Spleen (tissue), 11 donors: ENCODE measurements at regions not wholly inside any gene's neighbourhood (a gene's known extent, or its start where the extent isn't known, plus 50 kb on each side); places are given as distances from the start of the nearest gene placed in this dataset.

Source experiments
- DNase-seq: peaks from one replicate; pipeline ENCODE4 v3.0.0-alpha.2; 2020
- H3K27ac ChIP-seq, 8 donors: fragments of 200-600 bp; sonication (generic) in 7 of 8; 1 replicate in 4 of 8; 2 replicates in 4 of 8; pipeline versions ENCODE4 v1.5.0 to v1.8.0; 2016 to 2021; ENCODE audit warnings: inconsistent platforms in 4 of 8, mild to moderate bottlenecking in 4 of 8, moderate library complexity in 1 of 8
- H3K27me3 ChIP-seq, 7 donors: fragments of 200-600 bp; sonication (generic) in 6 of 7; replicated peaks in 1 of 7; 1 replicate in 4 of 7; 2 replicates in 3 of 7; pipeline versions ENCODE4 v1.5.0 to v1.8.0; 2016 to 2021; ENCODE audit warnings: inconsistent platforms in 3 of 7, mild to moderate bottlenecking in 1 of 7
- H3K36me3 ChIP-seq, 6 donors: fragments of 200-600 bp; sonication (generic) in 5 of 6; 1 replicate in 4 of 6; 2 replicates in 2 of 6; pipeline versions ENCODE4 v1.5.0 to v1.8.0; 2016 to 2021; ENCODE audit warnings: inconsistent platforms in 2 of 6
- H3K4me1 ChIP-seq, 6 donors: fragments of 200-600 bp; sonication (generic) in 5 of 6; 1 replicate in 3 of 6; 2 replicates in 3 of 6; pipeline versions ENCODE4 v1.5.0 to v1.8.0; 2016 to 2021; ENCODE audit warnings: inconsistent platforms in 3 of 6
- H3K4me3 ChIP-seq, 8 donors: fragments of 200-600 bp; sonication (generic) in 7 of 8; 1 replicate in 4 of 8; 2 replicates in 4 of 8; pipeline versions ENCODE4 v1.5.0 to v1.8.0; 2016 to 2021; ENCODE audit warnings: inconsistent platforms in 4 of 8, mild to moderate bottlenecking in 4 of 8, moderate library complexity in 2 of 8
- H3K9me3 ChIP-seq, 8 donors: fragments of 200-600 bp; sonication (generic) in 7 of 8; 1 replicate in 4 of 8; 2 replicates in 4 of 8; pipeline versions ENCODE4 v1.5.0 to v1.8.0; 2016 to 2021; ENCODE audit warnings: inconsistent platforms in 4 of 8
- POLR2A ChIP-seq, 3 donors: fragments of 450-650 bp; IDR thresholded peaks; one replicate each; pipeline ENCODE4 v1.5.1; 2017; ENCODE audit warnings: antibody characterized with exemption in 3 of 3, mild to moderate bottlenecking in 1 of 3
- POLR2AphosphoS5 ChIP-seq, 3 donors: sonication (generic); formaldehyde crosslinking; IDR thresholded peaks; one replicate each; pipeline ENCODE4 v1.5.1; 2017; ENCODE audit warnings: antibody characterized with exemption in 3 of 3
- WGBS, 5 donors: extraction: QIAGEN DNeasy Blood & Tissue Kit in 3 of 5; methylation state at CpG; one replicate each; pipeline versions ENCODE4 v1.1.5 to v1.1.7; 2013 to 2018; 5-methylcytosine and 5-hydroxymethylcytosine counted together
- intact Hi-C: fragments of 100-400 bp; cut with DNase I; formaldehyde crosslinking; loops from one replicate; pipeline ENCODE4 v1.15.0; 2023; ENCODE audit warnings: low total_unique reads
- TF ChIP-seq, protein P1 (sequence below), 11 experiments: fragments of 200-600 bp in 7 of 11; fragments of 450-650 bp in 4 of 11; sonication (generic) in 4 of 11; IDR thresholded peaks in 8 of 11; conservative IDR thresholded peaks in 3 of 11; 1 replicate in 7 of 11; 2 replicates in 4 of 11; pipeline versions ENCODE4 v1.4.0 to v1.8.0; 2016 to 2021; ENCODE audit warnings: antibody characterized with exemption in 11 of 11, inconsistent platforms in 4 of 11, mild to moderate bottlenecking in 1 of 11
- donor health status: healthy with polysubstance abuse.
- donor health status: DM: no; HTN: no; CAD: no; lungs with moderate emphysema.
- donor health status: DM: no; HTN: no; CAD: no.
- donor health status: Bipolar disorder and iron deficiency.
- donor health status: healthy.
- donor health status: DM: no; HTN: no; CAD: no.
- donor health status: DM: yes; HTN: yes; CAD: no.

DNA sequence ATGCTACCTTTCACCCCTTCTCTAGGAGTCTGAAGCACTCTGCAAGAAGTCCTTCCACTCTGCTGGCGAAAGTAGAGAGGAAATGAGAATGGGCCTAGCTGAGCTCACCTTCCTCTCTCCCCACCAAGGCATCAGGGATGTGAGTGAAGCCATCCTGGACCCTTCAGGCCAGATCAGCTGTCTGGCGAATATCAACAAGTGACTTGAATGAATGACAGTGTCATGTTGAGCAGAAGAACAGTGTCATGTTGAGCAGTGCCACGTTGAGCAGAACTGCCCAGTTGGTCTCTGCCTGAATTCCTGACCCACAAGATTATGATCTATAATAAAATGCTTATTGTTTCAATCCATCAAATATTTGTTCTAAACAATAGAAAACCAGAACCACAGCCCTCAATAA lies 166.2 kb upstream of the RFC3 start:
- Histone ChIP-seq H3K9me3 (no peaks in the 10 kb centered on the region), H3K27me3 (no peaks in the 10 kb centered on the region), H3K4me1 (no peaks in the 10 kb centered on the region), H3K36me3 (no peaks in the 10 kb centered on the region), H3K4me3 (no peak overlapping the region), H3K27ac (no peak overlapping the region)
- no peak for DNase-seq
- 71 to 92% (median 80%) methylated on average over 3 of the region's 3 CpGs for WGBS, 5 donors
- TF ChIP-seq, protein P1, sequence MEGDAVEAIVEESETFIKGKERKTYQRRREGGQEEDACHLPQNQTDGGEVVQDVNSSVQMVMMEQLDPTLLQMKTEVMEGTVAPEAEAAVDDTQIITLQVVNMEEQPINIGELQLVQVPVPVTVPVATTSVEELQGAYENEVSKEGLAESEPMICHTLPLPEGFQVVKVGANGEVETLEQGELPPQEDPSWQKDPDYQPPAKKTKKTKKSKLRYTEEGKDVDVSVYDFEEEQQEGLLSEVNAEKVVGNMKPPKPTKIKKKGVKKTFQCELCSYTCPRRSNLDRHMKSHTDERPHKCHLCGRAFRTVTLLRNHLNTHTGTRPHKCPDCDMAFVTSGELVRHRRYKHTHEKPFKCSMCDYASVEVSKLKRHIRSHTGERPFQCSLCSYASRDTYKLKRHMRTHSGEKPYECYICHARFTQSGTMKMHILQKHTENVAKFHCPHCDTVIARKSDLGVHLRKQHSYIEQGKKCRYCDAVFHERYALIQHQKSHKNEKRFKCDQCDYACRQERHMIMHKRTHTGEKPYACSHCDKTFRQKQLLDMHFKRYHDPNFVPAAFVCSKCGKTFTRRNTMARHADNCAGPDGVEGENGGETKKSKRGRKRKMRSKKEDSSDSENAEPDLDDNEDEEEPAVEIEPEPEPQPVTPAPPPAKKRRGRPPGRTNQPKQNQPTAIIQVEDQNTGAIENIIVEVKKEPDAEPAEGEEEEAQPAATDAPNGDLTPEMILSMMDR (IDR thresholded peaks at IDR 0.05 in 8 of 11, conservative IDR thresholded peaks at IDR 0.05 in 3 of 11): no peak
- TF ChIP-seq POLR2A (IDR thresholded peaks at IDR 0.05) (no peak), POLR2AphosphoS5 (IDR thresholded peaks at IDR 0.05) (no peak)
- intact Hi-C loops: no loop called here

GRCh38 chr13:33657274-33657673 lies 160.7 kb upstream of the RFC3 start:
- Histone ChIP-seq H3K27me3 (peaks cover 0 to 4% (median 0%) of the 10 kb centered on the region in 7 donors), H3K27ac (no peak overlapping the region), H3K4me1 (no peaks in the 10 kb centered on the region), H3K4me3 (no peak overlapping the region), H3K9me3 (no peaks in the 10 kb centered on the region), H3K36me3 (no peaks in the 10 kb centered on the region)
- WGBS, 5 donors: 83 to 90% (median 88%) methylated on average over 3 of the region's 3 CpGs
- intact Hi-C loops: no loop called here
- DNase-seq: no peak
- TF ChIP-seq, protein P1 (IDR thresholded peaks at IDR 0.05 in 8 of 11, conservative IDR thresholded peaks at IDR 0.05 in 3 of 11): no peak
- no peak for TF ChIP-seq POLR2A (IDR thresholded peaks at IDR 0.05)
- no peak for TF ChIP-seq POLR2AphosphoS5 (IDR thresholded peaks at IDR 0.05)

- 64 to 77% (median 69%) methylated on average over 4 of the region's 4 CpGs for WGBS, 5 donors
- no peak for DNase-seq
- Histone ChIP-seq H3K4me1 (no peaks in the 10 kb centered on the region), H3K9me3 (no peaks in the 10 kb centered on the region), H3K4me3 (no peak overlapping the region), H3K36me3 (no peaks in the 10 kb centered on the region), H3K27ac (no peak overlapping the region), H3K27me3 (peaks cover 0 to 4% (median 0%) of the 10 kb centered on the region in 7 donors)
- intact Hi-C loops: no loop called here
- TF ChIP-seq, protein P1 (IDR thresholded peaks at IDR 0.05 in 8 of 11, conservative IDR thresholded peaks at IDR 0.05 in 3 of 11): no peak
- no peak for TF ChIP-seq POLR2AphosphoS5 (IDR thresholded peaks at IDR 0.05)
- no peak for TF ChIP-seq POLR2A (IDR thresholded peaks at IDR 0.05)
Observed at GRCh38 chr13:33659466-33659865, 158.5 kb upstream of the RFC3 start.

DNA sequence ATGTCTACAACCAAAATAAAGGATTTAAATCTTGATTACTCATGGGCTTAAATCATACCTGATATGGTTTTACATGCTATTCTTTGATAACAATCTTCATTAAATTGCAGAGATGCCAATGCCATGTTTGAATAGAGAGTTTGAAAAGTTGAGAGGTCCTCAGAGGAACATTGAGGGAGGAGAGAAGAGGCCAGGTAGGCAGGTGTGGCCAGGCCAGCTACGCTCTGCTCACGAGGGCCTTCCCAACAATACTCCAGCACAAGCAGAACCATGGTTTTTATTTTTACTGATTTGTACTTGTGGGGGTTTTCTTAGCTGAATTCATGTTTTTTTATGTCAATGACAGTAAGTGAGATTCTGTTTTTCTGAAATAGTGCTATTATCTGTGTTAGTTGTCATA lies 158.1 kb upstream of the RFC3 start:
- H3K4me1 ChIP-seq: no peaks in the 10 kb centered on the region
- H3K27ac ChIP-seq: no peak overlapping the region
- 92 to 100% (median 97%) methylated on average over 2 of the region's 2 CpGs for WGBS, 5 donors
- peaks cover 0 to 4% (median 0%) of the 10 kb centered on the region in 7 donors for H3K27me3 ChIP-seq
- H3K9me3 ChIP-seq: no peaks in the 10 kb centered on the region
- intact Hi-C loops: no loop called here
- TF ChIP-seq POLR2A (IDR thresholded peaks at IDR 0.05) (no peak), POLR2AphosphoS5 (IDR thresholded peaks at IDR 0.05) (no peak)
- TF ChIP-seq, protein P1 (IDR thresholded peaks at IDR 0.05 in 8 of 11, conservative IDR thresholded peaks at IDR 0.05 in 3 of 11): no peak
- DNase-seq: no peak
- H3K4me3 ChIP-seq: no peak overlapping the region
- no peaks in the 10 kb centered on the region for H3K36me3 ChIP-seq
